Esophagus muscularis mucosa (tissue), 4 donors: ENCODE measurements at regions not wholly inside any gene's neighbourhood (a gene's known extent, or its start where the extent isn't known, plus 50 kb on each side); places are given as distances from the start of the nearest gene placed in this dataset.

Source experiments
- EP300 ChIP-seq: sonication (generic); formaldehyde crosslinking; IDR thresholded peaks from one replicate; pipeline ENCODE4 v1.6.1; 2017; ENCODE audit warnings: antibody characterized with exemption
- POLR2A ChIP-seq: fragments of 450-650 bp; IDR thresholded peaks from one replicate; pipeline ENCODE4 v1.6.1; 2017; ENCODE audit warnings: antibody characterized with exemption, moderate library complexity, mild to moderate bottlenecking, low read depth
- POLR2AphosphoS5 ChIP-seq, 2 donors: sonication (generic); formaldehyde crosslinking; IDR thresholded peaks; one replicate each; pipeline ENCODE4 v1.6.1; 2017; ENCODE audit warnings: antibody characterized with exemption in 2 of 2
- TF ChIP-seq, protein P1 (sequence below), 3 experiments: fragments of 200-600 bp in 2 of 3; fragments of 450-650 bp in 1 of 3; sonication (generic) in 2 of 3; IDR thresholded peaks; one replicate each; pipeline ENCODE4 v1.5.1; 2017 to 2019; ENCODE audit warnings: antibody characterized with exemption in 3 of 3, mild to moderate bottlenecking in 2 of 3, moderate library complexity in 1 of 3

- TF ChIP-seq, protein P1, sequence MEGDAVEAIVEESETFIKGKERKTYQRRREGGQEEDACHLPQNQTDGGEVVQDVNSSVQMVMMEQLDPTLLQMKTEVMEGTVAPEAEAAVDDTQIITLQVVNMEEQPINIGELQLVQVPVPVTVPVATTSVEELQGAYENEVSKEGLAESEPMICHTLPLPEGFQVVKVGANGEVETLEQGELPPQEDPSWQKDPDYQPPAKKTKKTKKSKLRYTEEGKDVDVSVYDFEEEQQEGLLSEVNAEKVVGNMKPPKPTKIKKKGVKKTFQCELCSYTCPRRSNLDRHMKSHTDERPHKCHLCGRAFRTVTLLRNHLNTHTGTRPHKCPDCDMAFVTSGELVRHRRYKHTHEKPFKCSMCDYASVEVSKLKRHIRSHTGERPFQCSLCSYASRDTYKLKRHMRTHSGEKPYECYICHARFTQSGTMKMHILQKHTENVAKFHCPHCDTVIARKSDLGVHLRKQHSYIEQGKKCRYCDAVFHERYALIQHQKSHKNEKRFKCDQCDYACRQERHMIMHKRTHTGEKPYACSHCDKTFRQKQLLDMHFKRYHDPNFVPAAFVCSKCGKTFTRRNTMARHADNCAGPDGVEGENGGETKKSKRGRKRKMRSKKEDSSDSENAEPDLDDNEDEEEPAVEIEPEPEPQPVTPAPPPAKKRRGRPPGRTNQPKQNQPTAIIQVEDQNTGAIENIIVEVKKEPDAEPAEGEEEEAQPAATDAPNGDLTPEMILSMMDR (IDR thresholded peaks at IDR 0.05) = no peak
- TF ChIP-seq POLR2AphosphoS5 (IDR thresholded peaks at IDR 0.05) (no peak), POLR2A (no peak), EP300 (no peak)
Observed at GRCh38 chr15:94674296-94674695, 442.9 kb downstream of the MCTP2 start.
